Coronary artery (tissue), 2 donors: ENCODE measurements at regions not wholly inside any gene's neighbourhood (a gene's known extent, or its start where the extent isn't known, plus 50 kb on each side); places are given as distances from the start of the nearest gene placed in this dataset.

Source experiments
- DNase-seq: peaks from one replicate; pipeline ENCODE4 v3.0.0-alpha.2; 2017; ENCODE audit warnings: low spot score
- H3K27ac ChIP-seq, 2 donors: fragments of 200-600 bp; sonication (generic); one replicate each; pipeline ENCODE4 v1.5.1; 2016 to 2019
- H3K4me3 ChIP-seq: fragments of 200-600 bp; sonication (generic); 2 replicates; pipeline ENCODE4 v1.5.1; 2016; ENCODE audit warnings: mild to moderate bottlenecking, moderate library complexity
- CTCF ChIP-seq: fragments of 200-600 bp; sonication (generic); IDR thresholded peaks from one replicate; pipeline ENCODE4 v1.5.1; 2019; ENCODE audit warnings: antibody characterized with exemption

- no peak for TF ChIP-seq CTCF
- Histone ChIP-seq H3K27ac (no peak overlapping the region), H3K4me3 (no peak overlapping the region)
- no peak for DNase-seq
Measured at GRCh38 chr18:41501848-41502247, 453.2 kb upstream of the PIK3C3 start.

GRCh38 chr18:41499345-41499744, 455.7 kb upstream of the PIK3C3 start:
- no peak for DNase-seq
- Histone ChIP-seq H3K4me3 (no peak overlapping the region), H3K27ac (no peak overlapping the region)
- TF ChIP-seq CTCF, result no peak

GRCh38 chr18:41490861-41491260, 464.2 kb upstream of the PIK3C3 start:
- no peak for DNase-seq
- Histone ChIP-seq H3K27ac (no peak overlapping the region), H3K4me3 (no peak overlapping the region)
- TF ChIP-seq CTCF, result no peak

- H3K4me3 ChIP-seq, result no peak overlapping the region
- TF ChIP-seq CTCF, result no peak
- no peak overlapping the region for H3K27ac ChIP-seq
- DNase-seq, result no peak
Measured at GRCh38 chr18:41486575-41486974, 468.5 kb upstream of the PIK3C3 start.

- Histone ChIP-seq H3K4me3 (no peak overlapping the region), H3K27ac (no peak overlapping the region)
- no peak for TF ChIP-seq CTCF
- DNase-seq, result no peak
Measured at GRCh38 chr18:41484069-41484468, 471.0 kb upstream of the PIK3C3 start.

- Histone ChIP-seq H3K4me3 (no peak overlapping the region), H3K27ac (no peak overlapping the region)
- TF ChIP-seq CTCF, result no peak
- no peak for DNase-seq
Measured at GRCh38 chr18:41482501-41482900, 472.5 kb upstream of the PIK3C3 start.

GRCh38 chr18:41466436-41467160, 488.4 kb upstream of the PIK3C3 start:
- no peak for DNase-seq

More at GRCh38 chr18:41466436-41467160, 488.4 kb upstream of the PIK3C3 start:
- no peak overlapping the region for H3K27ac ChIP-seq
- no peak overlapping the region for H3K4me3 ChIP-seq
- no peak for TF ChIP-seq CTCF
